ENCODE measurements at regions not wholly inside any gene's neighbourhood (a gene's known extent, or its start where the extent isn't known, plus 50 kb on each side); places are given as distances from the start of the nearest gene placed in this dataset.

DNA sequence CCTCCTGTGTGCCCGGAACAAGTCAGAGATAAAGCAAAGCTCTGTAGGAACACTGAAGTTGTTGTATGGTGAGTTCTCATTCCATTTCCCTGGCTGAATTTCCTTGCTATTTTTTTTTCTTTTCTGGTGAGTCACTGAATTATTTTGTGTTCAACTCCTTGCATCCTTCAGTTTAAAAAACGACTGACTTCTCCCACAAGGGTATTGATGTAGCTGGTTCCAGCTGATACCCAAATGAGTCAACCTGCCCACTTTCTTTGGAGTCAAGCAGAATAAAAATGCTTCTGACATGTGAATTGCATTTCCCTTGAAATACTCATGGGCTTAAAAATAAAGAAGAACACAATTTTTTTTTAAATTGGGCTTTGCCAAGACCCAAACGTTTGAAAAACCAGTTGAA lies 85.5 kb downstream of the SHOX start:
- H3K14ac ChIP-seq (ENCODE audit: insufficient read length), result no peak overlapping the region
- no peak overlapping the region for H3K4me3 ChIP-seq (ENCODE audit: extremely low read depth in 1 of 4, insufficient read depth in 2 of 4, low read depth in 3 of 4, low read length in 4 of 4)
- DNase-seq (ENCODE audit: low read depth in 1 of 2, low spot score in 2 of 2) (no peak), FAIRE-seq (no peak)
- H3K4ac ChIP-seq (replicated peaks; ENCODE audit: insufficient read length, low read depth, low read length), result no peak overlapping the region
- H3K27ac ChIP-seq (ENCODE audit: low read depth, low read length), result no peak overlapping the region
- H2BK20ac ChIP-seq (ENCODE audit: low read length), result no peak overlapping the region
- no peak for TF ChIP-seq EZH2 (IDR thresholded peaks at IDR 0.05; ENCODE audit: low read depth, low read length, severe bottlenecking)
- TF ChIP-seq SP4 (IDR thresholded peaks at IDR 0.05; ENCODE audit: low read length), result no peak
- no peak for TF ChIP-seq POLR2AphosphoS5 (IDR thresholded peaks at IDR 0.05; ENCODE audit: low read depth, low read length)
- TF ChIP-seq CBX5 (IDR thresholded peaks at IDR 0.05; ENCODE audit: low read depth, low read length), result no peak
- TF ChIP-seq GTF2F1 (IDR thresholded peaks at IDR 0.05; ENCODE audit: borderline replicate concordance, low read depth, low read length), result no peak
- TF ChIP-seq TBP (IDR thresholded peaks at IDR 0.05; ENCODE audit: low read depth, low read length), result no peak
- no peak for TF ChIP-seq MAFK (IDR thresholded peaks at IDR 0.05; ENCODE audit: low read depth, low read length)
- WGBS, 2 experiments (ENCODE audit: extremely low coverage in 1 of 2, insufficient coverage in 1 of 2, insufficient read length in 1 of 2, insufficient replicate concordance in 2 of 2, low coverage in 1 of 2, low lambda C conversion rate in 2 of 2, missing lambda C conversion rate in 1 of 2), result 70% methylated on average over 3 of the region's 3 CpGs; no CpG with 5 or more reads in 1 of the 2 experiments
- no peak overlapping the region for H3K9ac ChIP-seq (replicated peaks in 1 of 4; ENCODE audit: extremely low read depth in 1 of 4, low read depth in 3 of 4, low read length in 3 of 4)
- no peak overlapping the region for H2AK5ac ChIP-seq (ENCODE audit: low read depth, low read length)
- peaks cover 6 to 11% of the 10 kb centered on the region in 2 experiments; a peak in 2 of 4 replicates for H3K9me3 ChIP-seq (ENCODE audit: insufficient read depth in 2 of 2, low read depth in 1 of 2, low read length in 1 of 2)
- no peaks in the 10 kb centered on the region for H3K27me3 ChIP-seq (replicated peaks in 1 of 4; ENCODE audit: control insufficient read depth in 3 of 4, extremely low read depth in 1 of 4, insufficient read depth in 3 of 4, low read length in 3 of 4)
- no peak overlapping the region for H3K56ac ChIP-seq (replicated peaks; ENCODE audit: insufficient read length, low read depth, low read length)
- peaks cover 2% of the 10 kb centered on the region; the same call in 1 of the 2 replicates for H3K23me2 ChIP-seq (ENCODE audit: low read depth, low read length)
- no peaks in the 10 kb centered on the region for H3K79me1 ChIP-seq (ENCODE audit: low read depth, low read length)
- H2BK15ac ChIP-seq (ENCODE audit: low read length), result no peak overlapping the region
- H3K4me2 ChIP-seq (ENCODE audit: insufficient read depth in 1 of 2, low read depth in 2 of 2, low read length in 2 of 2), result no peak overlapping the region
- H2BK5ac ChIP-seq (ENCODE audit: low read depth, low read length), result no peak overlapping the region
- ChIA-PET CTCF (ENCODE audit: partially characterized antibody) (no interaction called here), POLR2A (ENCODE audit: partially characterized antibody) (no interaction called here)
- H3K18ac ChIP-seq (ENCODE audit: extremely low read depth, low read length), result no peak overlapping the region
- H3K36me3 ChIP-seq (ENCODE audit: control insufficient read depth in 2 of 4, insufficient read depth in 4 of 4, low read length in 3 of 4), result no peaks in the 10 kb centered on the region; a peak in 1 of 8 replicates
- no peak overlapping the region for H4K5ac ChIP-seq (ENCODE audit: insufficient read length, low read depth, low read length)
- no peak overlapping the region for H4K8ac ChIP-seq (ENCODE audit: extremely low read depth, insufficient read depth, low read length)
- H4K20me1 ChIP-seq (replicated peaks in 1 of 2; ENCODE audit: control insufficient read depth in 1 of 2, insufficient read depth in 2 of 2, low read length in 2 of 2), result no peaks in the 10 kb centered on the region
- H4K91ac ChIP-seq (replicated peaks; ENCODE audit: insufficient read length, low read length), result no peak overlapping the region
- H3K79me2 ChIP-seq (ENCODE audit: control insufficient read depth in 1 of 2, insufficient read depth in 2 of 2, low read length in 2 of 2), result no peaks in the 10 kb centered on the region
- no peak overlapping the region for H2AFZ ChIP-seq (ENCODE audit: low read length)
- no peak overlapping the region for H3K23ac ChIP-seq (ENCODE audit: insufficient read length)
- peaks cover 0 to 3% (median 1%) of the 10 kb centered on the region in 4 experiments; a peak in 1 of 7 replicates for H3K4me1 ChIP-seq (replicated peaks in 1 of 4; ENCODE audit: control insufficient read depth in 3 of 4, insufficient read depth in 4 of 4, low read length in 3 of 4)
- H2BK12ac ChIP-seq (ENCODE audit: low read depth, low read length), result no peak overlapping the region
- no peak overlapping the region for H2BK120ac ChIP-seq (replicated peaks; ENCODE audit: low read depth, low read length)

All from H1 (cell line).